ENCODE measurements at regions not wholly inside any gene's neighbourhood (a gene's known extent, or its start where the extent isn't known, plus 50 kb on each side); places are given as distances from the start of the nearest gene placed in this dataset.

GRCh38 chr10:94210440-94211168, 152.1 kb downstream of the NOC3L start:
- Histone ChIP-seq H3K9me3 (replicated peaks in 1 of 2; ENCODE audit: control insufficient read depth in 1 of 2, insufficient read depth in 1 of 2, low read length in 2 of 2) (no peaks in the 10 kb centered on the region), H3K4me1 (ENCODE audit: control insufficient read depth in 1 of 2, insufficient read depth in 2 of 2, low read length in 2 of 2) (no peaks in the 10 kb centered on the region), H2AFZ (ENCODE audit: insufficient read depth, low read depth, low read length, poor library complexity, severe bottlenecking) (no peak overlapping the region), H3K4me3 (replicated peaks in 1 of 3; ENCODE audit: low read depth in 2 of 3, low read length in 3 of 3) (no peak overlapping the region), H4K20me1 (ENCODE audit: insufficient read depth, low read length) (no peaks in the 10 kb centered on the region), H3K27ac (ENCODE audit: low read depth in 1 of 2, low read length in 2 of 2) (no peak overlapping the region), H3K4me2 (replicated peaks; ENCODE audit: extremely low read depth, low read length, poor library complexity, severe bottlenecking) (no peak overlapping the region), H3K79me2 (ENCODE audit: insufficient read depth, low read length) (no peaks in the 10 kb centered on the region), H3K27me3 (ENCODE audit: control insufficient read depth in 2 of 2, insufficient read depth in 2 of 2, low read length in 2 of 2) (no peaks in the 10 kb centered on the region), H3K36me3 (replicated peaks in 1 of 2; ENCODE audit: control insufficient read depth in 1 of 2, insufficient read depth in 2 of 2, low read length in 2 of 2) (no peaks in the 10 kb centered on the region), H3K9ac (ENCODE audit: insufficient read depth, low read length, poor library complexity, severe bottlenecking) (no peak overlapping the region)
- Mint-ChIP-seq H3K4me3 (no peak overlapping the region), H3K4me1 (no peaks in the 10 kb centered on the region), H3K27ac (no peak overlapping the region), H3K27me3 (ENCODE audit: low read depth in 3 of 3) (peaks cover 2 to 8% (median 4%) of the 10 kb centered on the region in 3 donors), H3K36me3 (no peaks in the 10 kb centered on the region), H3K9me3 (peaks cover 0 to 5% (median 3%) of the 10 kb centered on the region in 7 donors)
- intact Hi-C loops (cut with micrococcal nuclease), result no loop called here
- no peak for TF ChIP-seq CTCF (IDR thresholded peaks at IDR 0.05)
- DNase-seq, result no peak
- 79% methylated on average over 5 of the region's 5 CpGs for WGBS (ENCODE audit: insufficient coverage)

GRCh38 chr10:94211169-94211510, 151.6 kb downstream of the NOC3L start:
- Histone ChIP-seq H3K9me3 (replicated peaks in 1 of 2; ENCODE audit: control insufficient read depth in 1 of 2, insufficient read depth in 1 of 2, low read length in 2 of 2) (no peaks in the 10 kb centered on the region), H3K79me2 (ENCODE audit: insufficient read depth, low read length) (no peaks in the 10 kb centered on the region), H3K36me3 (replicated peaks in 1 of 2; ENCODE audit: control insufficient read depth in 1 of 2, insufficient read depth in 2 of 2, low read length in 2 of 2) (no peaks in the 10 kb centered on the region), H3K4me2 (replicated peaks; ENCODE audit: extremely low read depth, low read length, poor library complexity, severe bottlenecking) (no peak overlapping the region), H2AFZ (ENCODE audit: insufficient read depth, low read depth, low read length, poor library complexity, severe bottlenecking) (no peak overlapping the region), H3K9ac (ENCODE audit: insufficient read depth, low read length, poor library complexity, severe bottlenecking) (no peak overlapping the region), H3K4me1 (ENCODE audit: control insufficient read depth in 1 of 2, insufficient read depth in 2 of 2, low read length in 2 of 2) (no peaks in the 10 kb centered on the region), H3K27ac (ENCODE audit: low read depth in 1 of 2, low read length in 2 of 2) (no peak overlapping the region), H3K27me3 (ENCODE audit: control insufficient read depth in 2 of 2, insufficient read depth in 2 of 2, low read length in 2 of 2) (no peaks in the 10 kb centered on the region), H4K20me1 (ENCODE audit: insufficient read depth, low read length) (no peaks in the 10 kb centered on the region), H3K4me3 (replicated peaks in 1 of 3; ENCODE audit: low read depth in 2 of 3, low read length in 3 of 3) (no peak overlapping the region)
- intact Hi-C loops (cut with micrococcal nuclease), result no loop called here
- no CpG with 5 or more reads among the region's 1 CpG for WGBS (ENCODE audit: insufficient coverage)
- H3K9me3 Mint-ChIP-seq, result peaks cover 0 to 3% (median 1%) of the 10 kb centered on the region in 7 donors
- no peak overlapping the region for H3K27ac Mint-ChIP-seq
- no peaks in the 10 kb centered on the region for H3K36me3 Mint-ChIP-seq
- H3K27me3 Mint-ChIP-seq (ENCODE audit: low read depth in 3 of 3), result peaks cover 2 to 8% (median 4%) of the 10 kb centered on the region in 3 donors
- no peak overlapping the region for H3K4me3 Mint-ChIP-seq
- no peak for TF ChIP-seq CTCF (IDR thresholded peaks at IDR 0.05)
- H3K4me1 Mint-ChIP-seq, result no peaks in the 10 kb centered on the region
- no peak for DNase-seq

All from CD14-positive monocyte (primary cell).